GM12878 (cell line): ENCODE measurements at regions not wholly inside any gene's neighbourhood (a gene's known extent, or its start where the extent isn't known, plus 50 kb on each side); places are given as distances from the start of the nearest gene placed in this dataset.

Experiments used
- CTCF ChIP-seq, 3 experiments: IDR thresholded peaks in 2 of 3; conservative IDR thresholded peaks in 1 of 3; 2 replicates each; pipeline ENCODE4 v1.5.1; 2011; ENCODE audit warnings: low read depth in 3 of 3, low read length in 3 of 3, mild to moderate bottlenecking in 3 of 3, control low read depth in 2 of 3, moderate library complexity in 2 of 3, inconsistent platforms in 1 of 3, mixed read lengths in 1 of 3; ENCODE audit not compliant: control insufficient read depth in 2 of 3, insufficient read depth in 1 of 3; ENCODE audit errors: extremely low read depth in 1 of 3
- NKRF ChIP-seq: fragments of 450-650 bp; conservative IDR thresholded peaks from 2 replicates; pipeline ENCODE4 v1.6.1; 2017; ENCODE audit warnings: mild to moderate bottlenecking, moderate library complexity
- POLR2A ChIP-seq: IDR thresholded peaks from 2 replicates; pipeline ENCODE4 v1.6.1; 2011; ENCODE audit warnings: low read depth, mild to moderate bottlenecking, low read length
- POLR2AphosphoS5 ChIP-seq: IDR thresholded peaks from 2 replicates; pipeline ENCODE4 v1.6.1; 2011; ENCODE audit warnings: mild to moderate bottlenecking, low read length, inconsistent platforms
- SREBF2 ChIP-seq: IDR thresholded peaks from 2 replicates; pipeline ENCODE4 v1.6.1; 2012; ENCODE audit warnings: mild to moderate bottlenecking, low read length
- TF ChIP-seq, protein P1 (sequence below): IDR thresholded peaks from 2 replicates; pipeline ENCODE4 v1.6.1; 2011; ENCODE audit warnings: low read depth, low read length, improper control_type of control experiment, borderline replicate concordance

DNA sequence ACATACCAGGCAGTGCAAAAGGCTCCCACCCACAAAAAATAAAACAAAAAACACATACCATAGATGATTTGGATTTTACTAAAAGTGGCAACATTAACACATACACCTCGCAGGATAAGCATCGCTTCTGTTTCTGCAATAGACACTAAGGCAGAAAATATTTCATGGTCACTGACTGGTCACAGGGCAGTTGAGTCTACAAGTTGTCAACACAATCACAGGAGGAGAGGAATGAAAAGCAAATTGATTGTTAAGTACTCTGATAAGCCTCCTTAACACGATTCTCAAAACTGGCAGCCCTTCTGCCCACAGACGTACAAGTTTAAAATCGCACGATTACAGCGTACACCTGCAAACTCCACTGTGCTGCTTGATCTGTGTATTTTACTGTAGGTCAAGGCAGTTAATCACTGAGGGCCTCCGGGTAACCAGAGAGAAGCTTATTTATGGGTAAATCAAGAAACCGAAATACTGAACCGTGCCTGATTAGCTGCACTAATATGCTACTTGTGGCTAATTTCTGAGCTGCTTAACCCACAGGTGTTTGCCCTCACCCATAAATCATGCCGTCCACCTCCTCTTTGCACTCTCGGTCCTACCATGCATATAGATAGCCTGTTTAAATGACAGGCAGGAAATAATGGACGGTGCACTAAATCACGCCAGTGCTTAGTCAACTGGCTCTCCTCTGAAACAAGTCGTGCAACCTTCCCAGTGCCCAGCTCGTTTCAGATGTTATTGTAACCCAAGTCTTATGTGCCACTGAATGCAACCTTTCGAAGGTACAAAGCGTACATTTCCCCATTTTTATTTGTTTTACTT lies 659.4 kb upstream of the ADAMTS16 start:
- TF ChIP-seq SREBF2 (no peak), CTCF (IDR thresholded peaks at IDR 0.05 in 2 of 3, conservative IDR thresholded peaks at IDR 0.05 in 1 of 3; ENCODE audit: control insufficient read depth in 2 of 3, extremely low read depth in 1 of 3, insufficient read depth in 1 of 3, low read depth in 3 of 3, low read length in 3 of 3) (no peak), POLR2A (no peak), NKRF (no peak), POLR2AphosphoS5 (no peak)
- TF ChIP-seq, protein P1, sequence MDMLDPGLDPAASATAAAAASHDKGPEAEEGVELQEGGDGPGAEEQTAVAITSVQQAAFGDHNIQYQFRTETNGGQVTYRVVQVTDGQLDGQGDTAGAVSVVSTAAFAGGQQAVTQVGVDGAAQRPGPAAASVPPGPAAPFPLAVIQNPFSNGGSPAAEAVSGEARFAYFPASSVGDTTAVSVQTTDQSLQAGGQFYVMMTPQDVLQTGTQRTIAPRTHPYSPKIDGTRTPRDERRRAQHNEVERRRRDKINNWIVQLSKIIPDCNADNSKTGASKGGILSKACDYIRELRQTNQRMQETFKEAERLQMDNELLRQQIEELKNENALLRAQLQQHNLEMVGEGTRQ: no peak
